ENCODE measurements at regions not wholly inside any gene's neighbourhood (a gene's known extent, or its start where the extent isn't known, plus 50 kb on each side); places are given as distances from the start of the nearest gene placed in this dataset.

GRCh38 chr6:145384503-145384902 is 350.8 kb downstream of the EPM2A start:
- no peaks in the 10 kb centered on the region for H3K4me1 ChIP-seq (replicated peaks)

GRCh38 chr6:145396499-145396898 is 338.8 kb downstream of the EPM2A start:
- no peak overlapping the region for H3K27ac ChIP-seq
- no peaks in the 10 kb centered on the region for H3K36me3 ChIP-seq
- DNase-seq (ENCODE audit: low read depth in 1 of 2, low spot score in 2 of 2): no peak
- no peaks in the 10 kb centered on the region for H3K27me3 ChIP-seq (replicated peaks)
- H3K9me3 ChIP-seq (replicated peaks): no peaks in the 10 kb centered on the region
- H3K4me1 ChIP-seq (replicated peaks): no peaks in the 10 kb centered on the region
- H3K4me3 ChIP-seq: no peak overlapping the region

More at GRCh38 chr6:145384503-145384902, 350.8 kb downstream of the EPM2A start:
- H3K36me3 ChIP-seq: no peaks in the 10 kb centered on the region
- no peaks in the 10 kb centered on the region for H3K9me3 ChIP-seq (replicated peaks)
- H3K4me3 ChIP-seq: no peak overlapping the region
- DNase-seq (ENCODE audit: low read depth in 1 of 2, low spot score in 2 of 2): no peak
- no peaks in the 10 kb centered on the region; the same call in 1 of the 2 replicates for H3K27me3 ChIP-seq (replicated peaks)
- no peak overlapping the region for H3K27ac ChIP-seq

GRCh38 chr6:145400508-145400907 is 334.8 kb downstream of the EPM2A start:
- no peak for DNase-seq (ENCODE audit: low read depth in 1 of 2, low spot score in 2 of 2)
- no peaks in the 10 kb centered on the region for H3K27me3 ChIP-seq (replicated peaks)
- no peak overlapping the region for H3K4me3 ChIP-seq
- no peak overlapping the region for H3K27ac ChIP-seq
- no peaks in the 10 kb centered on the region for H3K9me3 ChIP-seq (replicated peaks)
- H3K4me1 ChIP-seq (replicated peaks): no peaks in the 10 kb centered on the region
- no peaks in the 10 kb centered on the region for H3K36me3 ChIP-seq

GRCh38 chr6:145405006-145405551 is 330.2 kb downstream of the EPM2A start:
- no peak for DNase-seq (ENCODE audit: low read depth in 1 of 2, low spot score in 2 of 2)
- Histone ChIP-seq H3K4me3 (no peak overlapping the region), H3K27me3 (replicated peaks) (no peaks in the 10 kb centered on the region), H3K4me1 (replicated peaks) (no peaks in the 10 kb centered on the region), H3K36me3 (no peaks in the 10 kb centered on the region), H3K27ac (no peak overlapping the region), H3K9me3 (replicated peaks) (no peaks in the 10 kb centered on the region)

- Histone ChIP-seq H3K27me3 (replicated peaks) (0 out of 2 replicates have a peak, but pooled peaks cover 2% of the 10 kb centered on the region), H3K4me1 (replicated peaks) (no peaks in the 10 kb centered on the region), H3K9me3 (replicated peaks) (no peaks in the 10 kb centered on the region), H3K4me3 (no peak overlapping the region), H3K27ac (no peak overlapping the region), H3K36me3 (no peaks in the 10 kb centered on the region)
- no peak for DNase-seq (ENCODE audit: low read depth in 1 of 2, low spot score in 2 of 2)
Measured at GRCh38 chr6:145406783-145407182, 328.5 kb downstream of the EPM2A start.

GRCh38 chr6:145415616-145416015 is 319.7 kb downstream of the EPM2A start:
- DNase-seq (ENCODE audit: low read depth in 1 of 2, low spot score in 2 of 2): no peak
- Histone ChIP-seq H3K9me3 (replicated peaks) (no peaks in the 10 kb centered on the region), H3K27me3 (replicated peaks) (0 out of 2 replicates have a peak, but pooled peaks cover 2% of the 10 kb centered on the region)

GRCh38 chr6:145420599-145420998 is 314.7 kb downstream of the EPM2A start:
- DNase-seq (ENCODE audit: low read depth in 1 of 2, low spot score in 2 of 2): no peak
- Histone ChIP-seq H3K9me3 (replicated peaks) (no peaks in the 10 kb centered on the region), H3K27me3 (replicated peaks) (no peaks in the 10 kb centered on the region), H3K4me3 (no peak overlapping the region), H3K27ac (no peak overlapping the region), H3K4me1 (replicated peaks) (no peaks in the 10 kb centered on the region), H3K36me3 (no peaks in the 10 kb centered on the region)

More at GRCh38 chr6:145415616-145416015, 319.7 kb downstream of the EPM2A start:
- no peaks in the 10 kb centered on the region for H3K4me1 ChIP-seq (replicated peaks)
- no peak overlapping the region for H3K27ac ChIP-seq
- no peak overlapping the region for H3K4me3 ChIP-seq
- no peaks in the 10 kb centered on the region for H3K36me3 ChIP-seq

- no peaks in the 10 kb centered on the region for H3K9me3 ChIP-seq (replicated peaks)
Measured at GRCh38 chr6:145423936-145424335, 311.4 kb downstream of the EPM2A start.

GRCh38 chr6:145427232-145427631 is 308.1 kb downstream of the EPM2A start:
- no peaks in the 10 kb centered on the region for H3K4me1 ChIP-seq (replicated peaks)
- no peak overlapping the region for H3K4me3 ChIP-seq
- H3K36me3 ChIP-seq: no peaks in the 10 kb centered on the region
- H3K27ac ChIP-seq: no peak overlapping the region
- DNase-seq (ENCODE audit: low read depth in 1 of 2, low spot score in 2 of 2): no peak
- H3K27me3 ChIP-seq (replicated peaks): no peaks in the 10 kb centered on the region
- H3K9me3 ChIP-seq (replicated peaks): no peaks in the 10 kb centered on the region

More at GRCh38 chr6:145423936-145424335, 311.4 kb downstream of the EPM2A start:
- H3K36me3 ChIP-seq: no peaks in the 10 kb centered on the region
- no peak overlapping the region for H3K4me3 ChIP-seq
- DNase-seq (ENCODE audit: low read depth in 1 of 2, low spot score in 2 of 2): no peak
- H3K4me1 ChIP-seq (replicated peaks): no peaks in the 10 kb centered on the region
- H3K27me3 ChIP-seq (replicated peaks): no peaks in the 10 kb centered on the region
- no peak overlapping the region for H3K27ac ChIP-seq

- Histone ChIP-seq H3K4me1 (replicated peaks) (no peaks in the 10 kb centered on the region), H3K9me3 (replicated peaks) (no peaks in the 10 kb centered on the region), H3K27ac (no peak overlapping the region), H3K4me3 (no peak overlapping the region), H3K27me3 (replicated peaks) (no peaks in the 10 kb centered on the region), H3K36me3 (no peaks in the 10 kb centered on the region)
- DNase-seq (ENCODE audit: low read depth in 1 of 2, low spot score in 2 of 2): no peak
Measured at GRCh38 chr6:145428706-145429105, 306.6 kb downstream of the EPM2A start.

- Histone ChIP-seq H3K27ac (no peak overlapping the region), H3K4me1 (replicated peaks) (no peaks in the 10 kb centered on the region), H3K4me3 (no peak overlapping the region), H3K9me3 (replicated peaks) (no peaks in the 10 kb centered on the region; the same call in 1 of the 2 replicates), H3K36me3 (no peaks in the 10 kb centered on the region), H3K27me3 (replicated peaks) (no peaks in the 10 kb centered on the region)
- no peak for DNase-seq (ENCODE audit: low read depth in 1 of 2, low spot score in 2 of 2)
Measured at GRCh38 chr6:145442110-145442509, 293.2 kb downstream of the EPM2A start.

GRCh38 chr6:145445674-145446073 is 289.6 kb downstream of the EPM2A start:
- H3K9me3 ChIP-seq (replicated peaks): no peaks in the 10 kb centered on the region
- no peaks in the 10 kb centered on the region for H3K4me1 ChIP-seq (replicated peaks)
- H3K27me3 ChIP-seq (replicated peaks): no peaks in the 10 kb centered on the region
- H3K4me3 ChIP-seq: no peak overlapping the region
- no peaks in the 10 kb centered on the region for H3K36me3 ChIP-seq
- no peak for DNase-seq (ENCODE audit: low read depth in 1 of 2, low spot score in 2 of 2)
- H3K27ac ChIP-seq: no peak overlapping the region

GRCh38 chr6:145451029-145451428 is 284.3 kb downstream of the EPM2A start:
- no peaks in the 10 kb centered on the region for H3K27me3 ChIP-seq (replicated peaks)
- no peak for DNase-seq (ENCODE audit: low read depth in 1 of 2, low spot score in 2 of 2)
- no peaks in the 10 kb centered on the region for H3K4me1 ChIP-seq (replicated peaks)
- no peak overlapping the region for H3K4me3 ChIP-seq
- no peak overlapping the region for H3K27ac ChIP-seq
- H3K9me3 ChIP-seq (replicated peaks): no peaks in the 10 kb centered on the region
- H3K36me3 ChIP-seq: no peaks in the 10 kb centered on the region

GRCh38 chr6:145453376-145453775 is 281.9 kb downstream of the EPM2A start:
- H3K4me1 ChIP-seq (replicated peaks): no peaks in the 10 kb centered on the region
- no peaks in the 10 kb centered on the region for H3K36me3 ChIP-seq
- H3K4me3 ChIP-seq: no peak overlapping the region
- no peaks in the 10 kb centered on the region for H3K27me3 ChIP-seq (replicated peaks)
- no peak for DNase-seq (ENCODE audit: low read depth in 1 of 2, low spot score in 2 of 2)
- H3K9me3 ChIP-seq (replicated peaks): no peaks in the 10 kb centered on the region
- H3K27ac ChIP-seq: no peak overlapping the region

GRCh38 chr6:145454006-145454405 is 281.3 kb downstream of the EPM2A start:
- Histone ChIP-seq H3K4me1 (replicated peaks) (no peaks in the 10 kb centered on the region), H3K27ac (no peak overlapping the region)

More at GRCh38 chr6:145454006-145454405, 281.3 kb downstream of the EPM2A start:
- no peak for DNase-seq (ENCODE audit: low read depth in 1 of 2, low spot score in 2 of 2)
- Histone ChIP-seq H3K36me3 (no peaks in the 10 kb centered on the region), H3K27me3 (replicated peaks) (no peaks in the 10 kb centered on the region), H3K4me3 (no peak overlapping the region), H3K9me3 (replicated peaks) (no peaks in the 10 kb centered on the region)

Data from SJSA1 (cell line).